Lower leg skin (tissue), 3 donors: ENCODE measurements at regions not wholly inside any gene's neighbourhood (a gene's known extent, or its start where the extent isn't known, plus 50 kb on each side); places are given as distances from the start of the nearest gene placed in this dataset.

Experiments used
- POLR2A ChIP-seq, 2 donors: fragments of 450-650 bp; IDR thresholded peaks; one replicate each; pipeline ENCODE4 v1.6.1; 2016 to 2017; ENCODE audit warnings: antibody characterized with exemption in 2 of 2, mild to moderate bottlenecking in 1 of 2, moderate library complexity in 1 of 2
- TF ChIP-seq, protein P1 (sequence below), 3 donors: fragments of 450-650 bp; IDR thresholded peaks; one replicate each; pipeline ENCODE4 v1.5.1; 2016; ENCODE audit warnings: antibody characterized with exemption in 3 of 3, mild to moderate bottlenecking in 3 of 3, moderate library complexity in 2 of 3

DNA sequence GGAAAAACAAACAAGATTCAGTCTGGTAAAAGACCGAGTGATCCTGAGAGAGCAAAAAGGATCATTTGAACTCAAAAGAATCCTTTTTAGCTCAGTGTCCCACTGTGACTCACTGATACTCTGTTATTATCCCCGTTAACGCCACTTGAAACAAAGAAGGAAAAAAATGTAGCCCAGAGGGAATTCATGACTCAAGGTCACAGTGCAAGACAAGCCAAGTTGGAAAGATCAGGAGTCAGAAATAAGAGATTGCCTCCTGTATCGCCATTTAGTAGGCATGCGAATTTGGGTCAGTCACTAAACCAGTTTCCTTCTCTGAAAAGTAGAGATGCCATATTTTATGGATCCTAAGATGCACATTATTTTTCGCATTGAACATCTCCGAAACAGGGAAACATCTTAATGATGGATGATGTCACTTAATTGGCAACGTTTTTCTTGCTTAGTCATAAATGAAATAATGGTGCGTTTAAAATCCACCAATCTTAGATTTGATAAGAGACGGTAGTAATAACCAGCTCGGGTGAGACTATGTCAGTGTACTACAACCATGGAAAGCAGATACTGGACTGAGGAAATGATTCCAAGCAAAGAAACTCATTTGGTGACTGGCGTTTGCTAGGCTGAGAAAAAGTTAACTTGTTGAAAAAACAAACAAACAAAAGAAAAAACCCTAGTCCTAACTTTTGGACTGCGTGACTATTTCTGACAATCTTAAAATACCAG, 502.0 kb upstream of the CELF2 start:
- TF ChIP-seq, protein P1, sequence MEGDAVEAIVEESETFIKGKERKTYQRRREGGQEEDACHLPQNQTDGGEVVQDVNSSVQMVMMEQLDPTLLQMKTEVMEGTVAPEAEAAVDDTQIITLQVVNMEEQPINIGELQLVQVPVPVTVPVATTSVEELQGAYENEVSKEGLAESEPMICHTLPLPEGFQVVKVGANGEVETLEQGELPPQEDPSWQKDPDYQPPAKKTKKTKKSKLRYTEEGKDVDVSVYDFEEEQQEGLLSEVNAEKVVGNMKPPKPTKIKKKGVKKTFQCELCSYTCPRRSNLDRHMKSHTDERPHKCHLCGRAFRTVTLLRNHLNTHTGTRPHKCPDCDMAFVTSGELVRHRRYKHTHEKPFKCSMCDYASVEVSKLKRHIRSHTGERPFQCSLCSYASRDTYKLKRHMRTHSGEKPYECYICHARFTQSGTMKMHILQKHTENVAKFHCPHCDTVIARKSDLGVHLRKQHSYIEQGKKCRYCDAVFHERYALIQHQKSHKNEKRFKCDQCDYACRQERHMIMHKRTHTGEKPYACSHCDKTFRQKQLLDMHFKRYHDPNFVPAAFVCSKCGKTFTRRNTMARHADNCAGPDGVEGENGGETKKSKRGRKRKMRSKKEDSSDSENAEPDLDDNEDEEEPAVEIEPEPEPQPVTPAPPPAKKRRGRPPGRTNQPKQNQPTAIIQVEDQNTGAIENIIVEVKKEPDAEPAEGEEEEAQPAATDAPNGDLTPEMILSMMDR (IDR thresholded peaks at IDR 0.05), result no peak
- TF ChIP-seq POLR2A (IDR thresholded peaks at IDR 0.05), result no peak
